Common myeloid progenitor, CD34-positive (primary cell): ENCODE measurements at regions not wholly inside any gene's neighbourhood (a gene's known extent, or its start where the extent isn't known, plus 50 kb on each side); places are given as distances from the start of the nearest gene placed in this dataset.

Experiments
- CTCF ChIA-PET: fragments of 350-600 bp; sonication (Branson Sonifier 250); formaldehyde crosslinking; loops from one replicate; lab custom pipeline; 2021; ENCODE audit warnings: antibody characterized with exemption; lab: Charles Lee
- POLR2A ChIA-PET: fragments of 350-600 bp; sonication (Branson Sonifier 250); formaldehyde crosslinking; loops from one replicate; lab custom pipeline; 2021; ENCODE audit warnings: antibody characterized with exemption; lab: Charles Lee
- DNase-seq, 3 donors: peaks; one replicate each; pipeline versions ENCODE4 v3.0.0 to v3.0.0-alpha.2; 2013
- H3K27ac ChIP-seq, 2 experiments: 1 replicate in 1 of 2; 2 replicates in 1 of 2; pipeline ENCODE4 v1.7.0; 2013; ENCODE audit warnings: inconsistent platforms in 2 of 2, low read length in 2 of 2, mild to moderate bottlenecking in 2 of 2, low read depth in 1 of 2, moderate library complexity in 1 of 2; ENCODE audit not compliant: severe bottlenecking in 2 of 2, insufficient read depth in 1 of 2, poor library complexity in 1 of 2
- H3K27me3 ChIP-seq, 5 experiments: replicated peaks in 2 of 5; 1 replicate in 3 of 5; 2 replicates in 2 of 5; pipeline versions ENCODE4 v1.6.1 to v1.7.0; 2013; ENCODE audit warnings: low read length in 4 of 5, mild to moderate bottlenecking in 2 of 5, moderate library complexity in 2 of 5, inconsistent platforms in 1 of 5; ENCODE audit not compliant: insufficient read depth in 5 of 5, control insufficient read depth in 4 of 5
- H3K36me3 ChIP-seq, 4 experiments: 1 replicate in 2 of 4; 2 replicates in 2 of 4; pipeline versions ENCODE4 v1.6.1 to v1.7.0; 2013; ENCODE audit warnings: low read length in 3 of 4, control low read depth in 1 of 4, mild to moderate bottlenecking in 1 of 4; ENCODE audit not compliant: control insufficient read depth in 4 of 4, insufficient read depth in 4 of 4
- H3K4me1 ChIP-seq, 4 experiments: 1 replicate in 3 of 4; 2 replicates in 1 of 4; pipeline versions ENCODE4 v1.6.1 to v1.7.1; 2013; ENCODE audit warnings: low read length in 3 of 4, mild to moderate bottlenecking in 3 of 4, control low read depth in 1 of 4, inconsistent platforms in 1 of 4, moderate library complexity in 1 of 4; ENCODE audit not compliant: control insufficient read depth in 4 of 4, insufficient read depth in 4 of 4; ENCODE audit errors: control extremely low read depth in 1 of 4
- H3K4me3 ChIP-seq, 7 experiments: 1 replicate in 4 of 7; 2 replicates in 3 of 7; pipeline versions ENCODE4 v1.5.1 to v1.7.0; 2013; ENCODE audit warnings: mild to moderate bottlenecking in 7 of 7, low read length in 6 of 7, moderate library complexity in 6 of 7, inconsistent platforms in 2 of 7, low read depth in 2 of 7, control low read depth in 1 of 7; ENCODE audit not compliant: insufficient read depth in 4 of 7, control insufficient read depth in 1 of 7; ENCODE audit errors: extremely low read depth in 1 of 7
- H3K9me3 ChIP-seq, 5 experiments: 1 replicate in 4 of 5; 2 replicates in 1 of 5; pipeline versions ENCODE4 v1.6.1 to v1.7.1; 2013; ENCODE audit warnings: low read length in 4 of 5, mild to moderate bottlenecking in 2 of 5, inconsistent platforms in 1 of 5, low read depth in 1 of 5, moderate library complexity in 1 of 5; ENCODE audit not compliant: control insufficient read depth in 4 of 5, insufficient read depth in 2 of 5; ENCODE audit errors: control extremely low read depth in 1 of 5
- WGBS: methylation state at CpG from one replicate; pipeline ENCODE4 v1.1.5; 2013; ENCODE audit not compliant: insufficient coverage; 5-methylcytosine and 5-hydroxymethylcytosine counted together

GRCh38 chrX:147343467-147343866, 528.9 kb upstream of the CXorf51A start:
- Histone ChIP-seq H3K36me3 (no peaks in the 10 kb centered on the region), H3K4me3 (no peak overlapping the region), H3K9me3 (no peaks in the 10 kb centered on the region), H3K27me3 (no peaks in the 10 kb centered on the region), H3K4me1 (no peaks in the 10 kb centered on the region), H3K27ac (no peak overlapping the region)
- DNase-seq: no peak
- POLR2A ChIA-PET: no interaction called here
- WGBS: 81% methylated on average over 5 of the region's 6 CpGs
- CTCF ChIA-PET: no interaction called here

- Histone ChIP-seq H3K9me3 (no peaks in the 10 kb centered on the region), H3K27ac (no peak overlapping the region), H3K27me3 (no peaks in the 10 kb centered on the region), H3K4me3 (no peak overlapping the region), H3K36me3 (no peaks in the 10 kb centered on the region), H3K4me1 (no peaks in the 10 kb centered on the region)
- CTCF ChIA-PET: no interaction called here
- POLR2A ChIA-PET: no interaction called here
- DNase-seq: peak in 1 of 3 donors; percentile 1
These were observed 527.7 kb upstream of the CXorf51A start for GRCh38 chrX:147342197-147342596.

- Histone ChIP-seq H3K4me3 (no peak overlapping the region), H3K36me3 (no peaks in the 10 kb centered on the region), H3K27ac (no peak overlapping the region), H3K9me3 (no peaks in the 10 kb centered on the region), H3K4me1 (no peaks in the 10 kb centered on the region), H3K27me3 (no peaks in the 10 kb centered on the region)
- POLR2A ChIA-PET: no interaction called here
- CTCF ChIA-PET: no interaction called here
- DNase-seq: no peak
- WGBS: 72% methylated on average over 2 of the region's 2 CpGs
These were observed 526.4 kb upstream of the CXorf51A start for GRCh38 chrX:147340947-147341346.

- WGBS: 93% methylated on average over 3 of the region's 5 CpGs
- Histone ChIP-seq H3K27me3 (no peaks in the 10 kb centered on the region), H3K9me3 (no peaks in the 10 kb centered on the region), H3K36me3 (no peaks in the 10 kb centered on the region), H3K27ac (no peak overlapping the region), H3K4me3 (no peak overlapping the region), H3K4me1 (no peaks in the 10 kb centered on the region)
- no peak for DNase-seq
- CTCF ChIA-PET: no interaction called here
- POLR2A ChIA-PET: no interaction called here
These were observed 519.3 kb upstream of the CXorf51A start for GRCh38 chrX:147333821-147334220.

GRCh38 chrX:147322496-147322895, 508.0 kb upstream of the CXorf51A start:
- Histone ChIP-seq H3K36me3 (no peaks in the 10 kb centered on the region), H3K4me1 (no peaks in the 10 kb centered on the region), H3K4me3 (no peak overlapping the region), H3K9me3 (no peaks in the 10 kb centered on the region), H3K27ac (no peak overlapping the region), H3K27me3 (no peaks in the 10 kb centered on the region)
- ChIA-PET POLR2A (no interaction called here), CTCF (no interaction called here)
- 100% methylated on average over 1 of the region's 3 CpGs for WGBS
- DNase-seq: no peak

GRCh38 chrX:147315483-147315882, 500.9 kb upstream of the CXorf51A start:
- WGBS: no CpG with 5 or more reads among the region's 1 CpG
- DNase-seq: no peak
- H3K9me3 ChIP-seq: no peaks in the 10 kb centered on the region
- CTCF ChIA-PET: no interaction called here
- no peak overlapping the region for H3K4me3 ChIP-seq
- POLR2A ChIA-PET: no interaction called here
- H3K4me1 ChIP-seq: no peaks in the 10 kb centered on the region
- H3K36me3 ChIP-seq: no peaks in the 10 kb centered on the region
- H3K27me3 ChIP-seq: no peaks in the 10 kb centered on the region
- H3K27ac ChIP-seq: no peak overlapping the region
